Frontal cortex (tissue), 3 donors: ENCODE measurements at regions not wholly inside any gene's neighbourhood (a gene's known extent, or its start where the extent isn't known, plus 50 kb on each side); places are given as distances from the start of the nearest gene placed in this dataset.

ENCODE experiments used
- DNase-seq, 2 donors: peaks; one replicate each; pipeline ENCODE4 v3.0.0; 2012; ENCODE audit warnings: low spot score in 2 of 2
- FAIRE-seq: peaks from 2 replicates; lab custom pipeline; 2012; peaks lifted over from hg19 to GRCh38; lab: Jason Lieb, UNC
- donor health status: control.
- donor health status: control.
- donor health status: control.

DNA sequence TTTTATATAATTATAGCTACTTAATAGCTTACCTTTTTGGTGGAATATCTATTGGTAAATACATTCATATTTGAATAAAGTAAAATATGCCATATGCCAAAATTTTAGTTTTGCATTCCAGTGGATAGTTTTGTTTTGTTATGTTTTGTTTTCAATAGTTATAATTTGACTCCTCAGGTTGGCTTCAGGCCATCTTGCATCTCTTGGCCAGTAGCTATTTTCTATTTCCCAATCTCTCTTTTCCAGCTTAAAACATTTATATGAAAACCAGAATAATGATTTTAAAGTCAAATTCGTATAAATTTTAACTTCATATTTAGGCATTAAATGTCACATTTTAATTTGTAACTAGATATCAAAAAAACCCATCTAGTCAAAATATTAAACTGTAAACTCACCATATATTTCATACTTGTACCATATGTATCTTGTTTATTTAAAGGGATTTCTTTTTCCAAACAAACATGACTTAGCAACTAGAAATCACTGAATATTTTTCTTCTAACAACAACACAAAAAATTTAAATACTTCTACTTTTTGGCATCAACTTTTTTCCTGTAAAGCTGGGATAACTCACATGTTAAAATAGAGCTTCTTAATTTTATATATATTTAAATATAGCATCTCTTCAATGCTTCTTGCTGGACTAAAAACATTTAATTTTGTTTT, 1209.6 kb downstream of the PCDH7 start:
- DNase-seq (no peak), FAIRE-seq (peak; percentile 57)

GRCh38 chr4:31946456-31946855, 1226.3 kb downstream of the PCDH7 start:
- FAIRE-seq (no peak), DNase-seq (no peak)

GRCh38 chr4:31947101-31947500, 1226.9 kb downstream of the PCDH7 start:
- FAIRE-seq (no peak), DNase-seq (no peak)

DNA sequence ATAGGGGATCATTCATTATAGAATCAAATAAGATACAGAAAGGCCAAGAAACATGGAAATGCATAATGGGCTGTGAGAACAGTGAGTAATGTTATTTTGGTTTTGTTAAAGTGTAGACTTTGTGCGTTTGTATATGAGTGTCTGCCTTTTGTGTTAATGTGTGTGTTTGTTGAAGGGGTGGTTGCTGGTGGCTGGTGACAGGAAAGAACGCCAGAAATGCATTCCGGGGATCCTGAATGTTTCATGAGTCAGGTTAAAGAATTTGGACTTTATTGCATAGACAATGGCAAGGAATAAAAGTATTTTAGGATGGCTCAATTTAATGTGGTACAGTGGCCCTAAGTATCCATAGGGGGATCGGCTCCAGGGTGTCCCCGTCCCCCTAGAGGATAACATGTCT, 1228.9 kb downstream of the PCDH7 start:
- DNase-seq (no peak), FAIRE-seq (no peak)

- DNase-seq (no peak), FAIRE-seq (no peak)
Observed at GRCh38 chr4:31955346-31955745, 1235.2 kb downstream of the PCDH7 start.

- no peak for DNase-seq
- FAIRE-seq: no peak
Observed at GRCh38 chr4:31959972-31960371, 1239.8 kb downstream of the PCDH7 start.

DNA sequence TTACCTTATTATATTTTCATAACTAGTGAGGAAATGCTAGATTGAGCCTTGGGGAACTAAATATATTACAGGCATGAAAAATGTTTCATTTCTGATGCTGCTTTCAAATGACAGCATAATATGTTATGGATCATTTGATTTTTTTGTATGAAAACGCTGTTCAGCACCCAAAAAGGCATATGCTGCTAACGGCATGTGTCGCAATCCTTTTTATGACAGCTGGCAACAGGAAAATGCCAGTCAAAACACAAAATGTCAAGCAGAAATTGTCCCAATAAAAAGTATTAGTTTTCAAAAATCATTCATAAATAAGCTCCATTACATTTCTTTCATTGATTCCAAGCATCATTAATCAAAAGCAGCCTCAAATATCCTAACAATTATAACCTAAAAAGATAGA, 1244.5 kb downstream of the PCDH7 start:
- FAIRE-seq (no peak), DNase-seq (no peak)

DNA sequence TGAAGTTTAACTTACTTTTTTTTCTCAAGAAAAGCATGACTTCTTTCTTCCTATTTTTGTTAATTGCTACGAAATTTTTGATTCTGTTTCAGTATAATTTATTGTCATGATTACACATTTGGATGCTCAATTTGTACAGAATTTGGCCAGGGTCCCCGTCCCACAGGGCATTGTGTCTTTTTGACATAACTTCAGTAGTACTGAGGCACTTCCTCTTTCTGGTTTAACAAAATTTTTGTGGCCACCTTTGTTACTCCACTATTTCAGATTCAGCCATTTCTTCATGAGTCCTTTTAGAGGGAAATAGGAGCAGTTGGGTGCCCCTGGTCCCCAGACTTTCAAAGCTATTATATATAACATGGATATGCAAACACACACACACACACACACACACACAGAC, 1248.7 kb downstream of the PCDH7 start:
- FAIRE-seq: no peak
- DNase-seq: no peak

DNA sequence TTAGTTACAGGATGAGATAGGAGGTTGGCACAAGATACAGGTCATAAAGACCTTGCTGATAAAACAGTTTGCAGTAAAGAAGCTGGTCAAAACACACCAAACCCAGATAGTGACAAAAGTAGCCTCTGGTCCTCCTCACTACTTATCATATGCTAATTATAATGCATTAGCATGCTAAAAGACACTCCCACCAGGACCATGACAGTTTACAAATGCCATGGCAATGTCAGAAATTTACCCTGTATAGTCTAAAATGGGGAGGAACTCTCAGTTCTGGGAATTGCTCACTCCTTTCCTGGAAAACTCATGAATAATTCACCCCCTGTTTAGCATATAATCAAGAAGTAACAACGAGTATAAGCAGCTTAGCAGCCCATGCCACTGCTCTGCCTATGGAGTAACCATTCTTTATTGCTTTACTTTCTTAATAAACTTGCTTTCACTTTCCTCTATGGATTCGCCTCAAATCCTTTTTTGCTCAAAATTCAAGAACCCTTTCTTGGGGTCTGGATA, 1254.4 kb downstream of the PCDH7 start:
- FAIRE-seq (no peak), DNase-seq (no peak)

DNA sequence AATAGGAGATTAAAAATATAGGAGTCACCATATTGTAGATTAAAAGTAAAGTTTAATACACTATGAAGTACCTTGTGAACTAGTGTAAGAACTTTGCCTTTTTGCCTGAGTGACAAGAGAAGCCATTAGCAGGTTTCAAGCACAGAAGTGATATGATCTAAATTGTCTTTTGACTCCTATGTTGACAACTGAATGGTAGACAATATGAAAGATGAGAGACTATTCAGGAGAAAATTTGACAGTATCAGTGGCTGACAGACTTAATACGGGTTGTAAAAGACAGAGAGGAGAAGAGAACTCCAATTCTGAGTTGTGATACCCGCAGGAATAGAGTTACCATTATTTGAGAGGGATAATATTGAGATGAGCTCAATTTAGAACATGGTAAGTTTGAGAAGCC, 1259.8 kb downstream of the PCDH7 start:
- no peak for FAIRE-seq

GRCh38 chr4:31983246-31983645, 1263.1 kb downstream of the PCDH7 start:
- no peak for DNase-seq
- FAIRE-seq: no peak

More for the DNA sequence above, 1259.8 kb downstream of the PCDH7 start:
- DNase-seq: no peak

- no peak for FAIRE-seq
- DNase-seq: no peak
Observed at GRCh38 chr4:31983677-31984076, 1263.5 kb downstream of the PCDH7 start.

DNA sequence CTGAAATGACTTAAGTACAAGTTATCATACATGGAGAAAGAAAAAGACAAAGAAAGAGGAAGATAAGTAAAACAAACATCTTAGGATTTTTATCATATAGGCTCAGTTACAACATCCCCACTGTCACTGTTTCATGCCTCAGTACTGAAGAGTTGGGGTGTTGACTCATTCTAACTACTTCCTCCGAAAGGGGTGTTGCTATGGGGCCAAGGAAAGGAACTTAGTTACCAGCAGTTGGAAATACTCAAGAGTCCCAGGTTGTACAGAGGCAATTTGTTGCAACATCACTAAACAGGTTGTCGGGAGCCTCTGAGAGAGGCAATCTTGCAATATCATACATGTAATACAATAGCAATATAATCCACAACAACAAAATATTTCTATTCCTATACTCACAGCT, 1264.7 kb downstream of the PCDH7 start:
- FAIRE-seq (no peak), DNase-seq (no peak)

- FAIRE-seq (no peak), DNase-seq (no peak)
Observed at GRCh38 chr4:31995943-31996901, 1276.1 kb downstream of the PCDH7 start.

- no peak for FAIRE-seq
Observed at GRCh38 chr4:31998807-31999206, 1278.6 kb downstream of the PCDH7 start.

GRCh38 chr4:31999848-32000247, 1279.7 kb downstream of the PCDH7 start:
- FAIRE-seq: no peak
- DNase-seq: no peak

More at GRCh38 chr4:31998807-31999206, 1278.6 kb downstream of the PCDH7 start:
- DNase-seq: no peak

DNA sequence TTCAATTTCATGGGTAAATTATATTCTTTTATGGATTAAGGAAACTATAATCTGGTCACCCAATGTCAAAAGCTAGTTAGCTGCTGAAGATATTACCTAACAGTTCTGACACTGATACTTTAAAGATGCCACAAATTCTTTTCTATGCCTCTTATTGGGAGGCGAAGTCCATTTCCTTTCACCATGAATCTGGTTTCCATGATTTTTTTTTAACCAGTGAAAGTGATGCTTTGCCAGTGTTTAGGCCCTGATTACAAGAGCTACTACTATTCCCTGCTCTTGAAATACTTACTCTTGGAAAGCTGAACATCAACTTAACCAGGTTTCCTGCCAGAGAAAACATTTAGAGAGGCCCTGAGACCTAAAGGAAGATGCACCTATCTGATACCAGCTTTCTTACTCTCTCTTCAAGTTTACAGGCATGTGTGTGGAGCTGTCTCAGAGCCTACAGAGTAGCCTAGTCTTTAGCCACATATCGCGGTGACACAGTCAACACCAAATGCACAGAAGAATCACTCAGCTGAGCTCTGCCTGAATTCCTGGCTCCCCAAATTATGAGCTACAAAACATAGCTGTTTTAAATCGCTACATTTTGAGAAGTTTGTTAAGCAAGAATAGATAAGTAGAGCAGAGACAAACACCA, 1280.8 kb downstream of the PCDH7 start:
- no peak for FAIRE-seq
- no peak for DNase-seq

- FAIRE-seq: no peak
- DNase-seq: no peak
Observed at GRCh38 chr4:32002037-32002747, 1282.0 kb downstream of the PCDH7 start.

- DNase-seq: no peak
- FAIRE-seq: no peak
Observed at GRCh38 chr4:32003548-32003947, 1283.4 kb downstream of the PCDH7 start.

DNA sequence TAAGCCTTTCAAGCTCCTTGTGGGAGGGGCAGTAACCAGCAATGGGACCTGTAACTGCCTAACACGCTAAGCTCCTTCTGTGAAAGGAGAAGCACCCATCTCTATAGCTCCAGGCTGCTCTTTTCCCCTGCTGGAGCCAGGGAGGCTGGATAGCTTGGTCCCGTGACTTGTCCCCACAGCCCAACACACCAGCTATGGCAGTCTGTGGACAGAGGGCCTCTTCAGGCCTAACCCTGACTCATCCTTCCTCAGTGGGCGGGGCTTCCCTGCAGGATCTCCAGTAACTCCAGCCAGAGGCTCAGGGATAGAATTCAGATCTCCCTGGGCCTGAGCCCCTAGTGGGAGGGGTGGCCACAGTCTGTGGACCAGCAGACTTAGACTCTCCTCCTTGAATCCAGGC, 1290.1 kb downstream of the PCDH7 start:
- no peak for FAIRE-seq

More for the DNA sequence above, 1290.1 kb downstream of the PCDH7 start:
- DNase-seq: no peak
